ENCODE measurements at regions not wholly inside any gene's neighbourhood (a gene's known extent, or its start where the extent isn't known, plus 50 kb on each side); places are given as distances from the start of the nearest gene placed in this dataset.

DNA sequence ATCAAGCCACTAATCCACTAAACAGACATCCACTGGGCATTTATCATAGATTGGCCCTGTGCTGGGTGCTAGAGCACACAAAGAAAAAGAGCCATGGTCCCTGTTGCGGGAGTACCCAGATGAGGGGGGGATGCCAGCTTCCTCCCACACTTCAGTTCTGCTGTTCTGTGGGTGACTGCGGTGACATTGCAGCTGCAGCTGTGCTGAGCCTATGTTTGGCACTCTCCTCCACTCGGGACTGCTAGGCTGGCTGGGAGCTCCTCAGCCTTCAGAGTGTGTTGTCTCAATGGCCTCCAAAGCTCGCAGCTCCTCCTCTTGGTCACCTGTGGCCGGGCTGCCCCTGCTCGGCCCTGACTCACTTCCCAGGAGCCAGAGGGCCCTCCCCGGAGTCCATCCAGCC lies 173.2 kb downstream of the CLCN4 start:
- TF ChIP-seq, protein P1, sequence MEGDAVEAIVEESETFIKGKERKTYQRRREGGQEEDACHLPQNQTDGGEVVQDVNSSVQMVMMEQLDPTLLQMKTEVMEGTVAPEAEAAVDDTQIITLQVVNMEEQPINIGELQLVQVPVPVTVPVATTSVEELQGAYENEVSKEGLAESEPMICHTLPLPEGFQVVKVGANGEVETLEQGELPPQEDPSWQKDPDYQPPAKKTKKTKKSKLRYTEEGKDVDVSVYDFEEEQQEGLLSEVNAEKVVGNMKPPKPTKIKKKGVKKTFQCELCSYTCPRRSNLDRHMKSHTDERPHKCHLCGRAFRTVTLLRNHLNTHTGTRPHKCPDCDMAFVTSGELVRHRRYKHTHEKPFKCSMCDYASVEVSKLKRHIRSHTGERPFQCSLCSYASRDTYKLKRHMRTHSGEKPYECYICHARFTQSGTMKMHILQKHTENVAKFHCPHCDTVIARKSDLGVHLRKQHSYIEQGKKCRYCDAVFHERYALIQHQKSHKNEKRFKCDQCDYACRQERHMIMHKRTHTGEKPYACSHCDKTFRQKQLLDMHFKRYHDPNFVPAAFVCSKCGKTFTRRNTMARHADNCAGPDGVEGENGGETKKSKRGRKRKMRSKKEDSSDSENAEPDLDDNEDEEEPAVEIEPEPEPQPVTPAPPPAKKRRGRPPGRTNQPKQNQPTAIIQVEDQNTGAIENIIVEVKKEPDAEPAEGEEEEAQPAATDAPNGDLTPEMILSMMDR (IDR thresholded peaks at IDR 0.05): no peak
- ATAC-seq (ENCODE audit: low FRiP score): peak; percentile 6

DNA sequence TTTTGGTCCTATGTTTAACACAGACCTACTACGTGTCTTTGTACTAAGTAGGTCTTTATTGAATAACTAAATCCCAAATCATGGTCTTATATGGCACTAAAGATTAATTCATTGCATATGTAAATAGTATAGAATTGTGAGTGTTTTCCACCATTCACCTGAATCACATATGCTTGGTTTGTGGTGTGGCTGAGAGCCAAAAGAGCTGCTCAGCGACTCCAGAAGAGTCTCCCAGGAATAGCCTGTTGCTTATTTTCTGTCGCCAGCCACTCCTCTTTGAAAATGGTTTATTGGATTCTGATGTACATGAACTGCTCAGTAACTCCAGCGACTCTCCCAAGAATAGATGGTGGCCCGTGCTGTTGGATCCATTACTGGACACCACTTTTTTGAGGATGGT lies 184.5 kb downstream of the CLCN4 start:
- ATAC-seq (ENCODE audit: low FRiP score): no peak
- no peak for DNase-seq (ENCODE audit: low spot score)
- TF ChIP-seq, protein P1 (IDR thresholded peaks at IDR 0.05): no peak

More for the DNA sequence above, 173.2 kb downstream of the CLCN4 start:
- no peak for DNase-seq (ENCODE audit: low spot score)

DNA sequence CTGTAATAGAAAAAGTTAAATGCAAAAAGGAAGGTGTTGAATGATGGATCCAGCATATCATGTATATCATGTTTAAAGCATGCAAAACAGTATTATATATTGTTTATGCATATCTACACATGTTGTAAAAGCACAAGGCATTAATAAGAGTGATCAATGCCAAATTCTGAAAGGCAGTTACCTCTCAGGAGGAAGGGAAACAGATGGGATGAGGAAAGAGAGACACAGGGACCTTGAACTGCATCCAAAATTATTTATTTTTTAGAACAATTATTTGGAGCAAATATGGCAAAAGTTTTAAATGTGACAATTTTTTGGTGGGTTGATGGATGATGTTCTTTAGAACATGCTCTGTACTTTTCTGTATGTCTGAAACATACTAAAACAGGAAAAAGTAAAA lies 193.4 kb downstream of the CLCN4 start:
- TF ChIP-seq, protein P1 (IDR thresholded peaks at IDR 0.05): no peak
- ATAC-seq (ENCODE audit: low FRiP score): no peak
- DNase-seq (ENCODE audit: low spot score): no peak

DNA sequence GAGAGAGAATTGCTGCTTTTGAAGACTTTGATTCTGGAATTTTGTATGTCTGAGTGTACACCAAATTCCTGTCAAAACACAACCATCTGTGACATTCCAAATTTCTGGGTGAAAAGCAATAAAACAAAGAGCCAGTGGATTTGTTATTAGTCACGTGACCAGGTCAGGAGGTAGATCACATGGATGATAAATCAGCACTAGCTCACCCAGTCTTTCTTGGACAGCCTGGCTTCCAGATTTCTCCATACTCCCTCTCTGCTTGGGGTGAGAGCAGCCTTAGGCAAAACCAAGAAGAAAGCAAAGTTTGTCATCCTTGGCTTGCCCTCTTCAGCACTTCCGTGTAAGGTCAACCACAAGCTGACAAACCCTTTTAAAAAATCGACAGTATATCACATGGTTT lies 194.2 kb downstream of the CLCN4 start:
- DNase-seq (ENCODE audit: low spot score): no peak
- TF ChIP-seq, protein P1 (IDR thresholded peaks at IDR 0.05): no peak
- no peak for ATAC-seq (ENCODE audit: low FRiP score)

DNA sequence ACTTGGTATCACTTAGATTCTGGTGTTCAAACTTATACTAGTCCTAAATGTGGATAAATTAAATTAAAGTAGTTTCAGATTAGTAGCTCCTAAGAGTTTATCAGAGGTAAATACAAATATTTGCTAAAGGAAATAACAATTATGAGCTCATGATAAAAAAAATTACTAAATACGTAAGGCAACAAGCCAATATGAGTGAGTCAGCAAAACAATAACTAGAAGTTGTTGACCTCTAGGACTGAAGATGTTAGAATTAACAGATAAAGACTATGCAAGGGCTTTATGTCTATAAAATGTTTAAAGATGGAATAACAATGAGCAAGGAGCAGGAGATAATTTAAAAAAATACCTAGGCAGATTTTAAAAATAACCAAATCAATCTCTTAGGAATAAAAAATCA lies 195.8 kb downstream of the CLCN4 start:
- ATAC-seq (ENCODE audit: low FRiP score) (no peak), DNase-seq (ENCODE audit: low spot score) (no peak)
- TF ChIP-seq, protein P1 (IDR thresholded peaks at IDR 0.05): no peak

DNA sequence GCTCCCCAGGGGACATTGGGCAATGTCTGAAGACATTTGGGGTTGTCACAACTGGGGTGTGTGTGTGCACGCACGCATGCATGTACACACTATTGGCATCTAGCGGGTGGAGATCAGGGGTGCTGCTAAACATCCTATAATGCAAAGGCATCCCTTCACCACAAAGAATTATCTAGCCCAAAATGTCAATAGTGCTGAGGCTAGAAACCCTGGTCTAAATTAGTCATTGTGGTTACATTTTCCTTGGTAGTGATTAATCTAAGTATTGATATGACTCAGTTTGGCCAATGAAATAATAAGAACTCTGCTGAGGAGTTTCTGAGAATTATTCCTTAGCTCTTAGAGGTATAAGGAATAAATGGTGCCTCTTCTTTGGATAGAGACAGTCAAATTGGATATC lies 200.2 kb downstream of the CLCN4 start:
- TF ChIP-seq, protein P1 (IDR thresholded peaks at IDR 0.05): no peak
- ATAC-seq (ENCODE audit: low FRiP score) (no peak), DNase-seq (ENCODE audit: low spot score) (no peak)

DNA sequence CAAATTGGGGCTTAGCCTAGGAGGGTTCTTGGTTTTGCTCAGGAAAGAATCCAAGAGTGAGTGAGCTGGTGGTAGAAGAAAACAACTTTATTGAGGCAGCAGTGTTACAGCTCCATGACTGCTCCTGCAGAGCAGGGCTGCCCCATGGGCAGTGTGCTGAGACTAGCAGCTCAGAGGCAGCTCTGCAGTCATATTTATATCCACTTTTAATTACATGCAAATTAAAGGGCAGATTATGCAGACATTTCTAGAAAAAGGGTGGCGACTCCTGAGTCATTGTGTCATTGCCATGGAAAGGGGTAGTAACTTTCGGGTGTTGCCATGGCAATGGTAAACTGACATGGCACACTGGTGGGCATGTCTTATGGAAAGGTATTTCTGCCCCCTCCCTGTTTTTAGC lies 202.2 kb downstream of the CLCN4 start:
- TF ChIP-seq, protein P1 (IDR thresholded peaks at IDR 0.05): no peak
- ATAC-seq (ENCODE audit: low FRiP score): no peak
- DNase-seq (ENCODE audit: low spot score): no peak
